Neutrophil (primary cell): ENCODE measurements at regions not wholly inside any gene's neighbourhood (a gene's known extent, or its start where the extent isn't known, plus 50 kb on each side); places are given as distances from the start of the nearest gene placed in this dataset.

Experiments
- H3K27ac ChIP-seq: fragments of 200-600 bp; sonication (generic); 2 replicates; pipeline ENCODE4 v1.5.1; 2016; ENCODE audit warnings: mild to moderate bottlenecking, moderate library complexity
- H3K27me3 ChIP-seq: fragments of 200-600 bp; sonication (generic); 2 replicates; pipeline ENCODE4 v1.6.0; 2016; ENCODE audit warnings: mild to moderate bottlenecking
- H3K36me3 ChIP-seq: fragments of 200-600 bp; sonication (generic); 2 replicates; pipeline ENCODE4 v1.5.1; 2017
- H3K4me1 ChIP-seq, 2 experiments: fragments of 200-600 bp in 1 of 2; sonication (generic) in 1 of 2; 1 replicate in 1 of 2; 2 replicates in 1 of 2; pipeline versions ENCODE4 v1.5.1 to v1.6.1; 2013 to 2016; ENCODE audit warnings: low read depth in 1 of 2, low read length in 1 of 2, mild to moderate bottlenecking in 1 of 2, moderate library complexity in 1 of 2; ENCODE audit not compliant: control insufficient read depth in 1 of 2, insufficient read depth in 1 of 2
- H3K4me3 ChIP-seq, 2 experiments: fragments of 200-600 bp in 1 of 2; sonication (generic) in 1 of 2; 1 replicate in 1 of 2; 2 replicates in 1 of 2; pipeline ENCODE4 v1.5.1; 2013 to 2016; ENCODE audit warnings: low read depth in 1 of 2, low read length in 1 of 2, mild to moderate bottlenecking in 1 of 2, moderate library complexity in 1 of 2
- H3K9me3 ChIP-seq: fragments of 200-600 bp; sonication (generic); 2 replicates; pipeline ENCODE4 v1.5.1; 2016
- CTCF ChIP-seq: fragments of 200-600 bp; sonication (generic); IDR thresholded peaks from 2 replicates; pipeline ENCODE4 v1.5.1; 2016; ENCODE audit warnings: antibody characterized with exemption

GRCh38 chr4:104740161-104740560, 245.5 kb upstream of the CXXC4 start:
- Histone ChIP-seq H3K36me3 (no peaks in the 10 kb centered on the region), H3K4me1 (no peaks in the 10 kb centered on the region), H3K9me3 (no peaks in the 10 kb centered on the region)

GRCh38 chr4:104743215-104743653, 248.5 kb upstream of the CXXC4 start:
- Histone ChIP-seq H3K4me1 (no peaks in the 10 kb centered on the region), H3K27ac (no peak overlapping the region), H3K4me3 (no peak overlapping the region), H3K36me3 (no peaks in the 10 kb centered on the region), H3K27me3 (no peaks in the 10 kb centered on the region), H3K9me3 (no peaks in the 10 kb centered on the region)
- no peak for TF ChIP-seq CTCF

More at GRCh38 chr4:104740161-104740560, 245.5 kb upstream of the CXXC4 start:
- no peak for TF ChIP-seq CTCF
- no peaks in the 10 kb centered on the region for H3K27me3 ChIP-seq
- no peak overlapping the region for H3K27ac ChIP-seq
- no peak overlapping the region for H3K4me3 ChIP-seq

GRCh38 chr4:104747635-104748034, 252.9 kb upstream of the CXXC4 start:
- Histone ChIP-seq H3K4me1 (no peaks in the 10 kb centered on the region), H3K27me3 (no peaks in the 10 kb centered on the region), H3K36me3 (no peaks in the 10 kb centered on the region), H3K4me3 (no peak overlapping the region), H3K9me3 (no peaks in the 10 kb centered on the region), H3K27ac (no peak overlapping the region)
- no peak for TF ChIP-seq CTCF

- no peaks in the 10 kb centered on the region for H3K9me3 ChIP-seq
- H3K36me3 ChIP-seq: no peaks in the 10 kb centered on the region
- no peak overlapping the region for H3K4me3 ChIP-seq
- no peaks in the 10 kb centered on the region for H3K27me3 ChIP-seq
- no peaks in the 10 kb centered on the region for H3K4me1 ChIP-seq
- H3K27ac ChIP-seq: no peak overlapping the region
- TF ChIP-seq CTCF: no peak
These were observed 254.4 kb upstream of the CXXC4 start for GRCh38 chr4:104749062-104749461.

- Histone ChIP-seq H3K4me3 (no peak overlapping the region), H3K27me3 (no peaks in the 10 kb centered on the region), H3K36me3 (no peaks in the 10 kb centered on the region), H3K9me3 (no peaks in the 10 kb centered on the region), H3K4me1 (no peaks in the 10 kb centered on the region), H3K27ac (no peak overlapping the region)
- no peak for TF ChIP-seq CTCF
These were observed 255.3 kb upstream of the CXXC4 start for GRCh38 chr4:104750008-104750407.

- H3K4me3 ChIP-seq: no peak overlapping the region
- H3K4me1 ChIP-seq: no peaks in the 10 kb centered on the region
- no peaks in the 10 kb centered on the region for H3K9me3 ChIP-seq
- no peaks in the 10 kb centered on the region for H3K36me3 ChIP-seq
- no peak for TF ChIP-seq CTCF
- no peak overlapping the region for H3K27ac ChIP-seq
- H3K27me3 ChIP-seq: no peaks in the 10 kb centered on the region
These were observed 256.8 kb upstream of the CXXC4 start for GRCh38 chr4:104751468-104751867.
